Activated CD4-positive, alpha-beta T cell treated with anti-CD3 and anti-CD28 coated beads, Interleukin-10, Interleukin-2, amounts not matched to agents 100 ng/mL and 50 ng/mL, durations not matched to agents 16 hours and 8 hours (primary cell): ENCODE measurements at regions not wholly inside any gene's neighbourhood (a gene's known extent, or its start where the extent isn't known, plus 50 kb on each side); places are given as distances from the start of the nearest gene placed in this dataset.
"Not testable (repeated sequence)": the region's sequence is repeated elsewhere in the genome, so short reads cannot be mapped to it uniquely, and the experiment has no call there.

Experiments
- DNase-seq: peaks from one replicate; pipeline ENCODE4 v3.0.0-alpha.2; 2020

DNA sequence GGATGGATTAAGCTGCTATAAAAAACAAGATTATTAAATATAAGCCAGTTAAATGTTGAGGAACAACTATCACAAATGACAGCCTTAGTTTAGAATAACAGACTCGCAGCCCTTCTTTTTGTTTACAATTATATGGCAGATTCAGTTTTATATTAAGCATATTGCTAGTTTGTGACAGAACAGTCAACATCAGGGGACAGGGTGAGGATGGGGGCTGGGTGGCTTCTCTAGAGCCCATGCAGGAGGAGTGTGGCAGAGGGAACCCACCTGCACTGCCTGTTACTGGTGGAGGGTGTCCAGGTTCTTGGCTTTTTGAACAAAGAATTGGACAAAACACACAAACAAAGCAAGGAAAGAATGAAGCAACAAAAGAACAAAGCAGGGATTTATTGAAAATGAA lies 799.7 kb downstream of the PRIM2 start:
- not testable (repeated sequence) for DNase-seq

DNA sequence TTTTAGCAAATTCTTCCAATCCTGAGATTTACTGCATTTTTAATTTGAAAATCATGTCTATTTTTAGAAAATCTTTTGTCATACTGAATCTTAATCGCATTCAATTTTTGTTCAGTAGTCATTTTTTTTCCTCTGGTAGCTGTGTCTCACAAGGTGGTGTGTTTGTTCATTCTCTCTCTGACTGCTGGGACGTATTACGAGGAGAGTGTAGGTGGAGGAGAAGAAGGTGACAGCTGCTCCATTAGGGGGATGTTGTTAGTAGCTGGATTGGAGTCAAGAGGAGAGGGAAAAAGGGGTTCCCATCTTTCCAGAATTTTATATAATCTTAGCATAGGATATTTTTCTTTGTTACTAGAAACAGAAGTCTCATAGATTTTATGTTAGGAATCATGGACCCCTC lies 804.2 kb downstream of the PRIM2 start:
- not testable (repeated sequence) for DNase-seq

- not testable (repeated sequence) for DNase-seq
Observed at GRCh38 chr6:58123770-58124169, 806.3 kb downstream of the PRIM2 start.

GRCh38 chr6:58128549-58128948 lies 811.1 kb downstream of the PRIM2 start:
- not testable (repeated sequence) for DNase-seq

- not testable (repeated sequence) for DNase-seq
Observed at GRCh38 chr6:58129098-58129497, 811.7 kb downstream of the PRIM2 start.

DNA sequence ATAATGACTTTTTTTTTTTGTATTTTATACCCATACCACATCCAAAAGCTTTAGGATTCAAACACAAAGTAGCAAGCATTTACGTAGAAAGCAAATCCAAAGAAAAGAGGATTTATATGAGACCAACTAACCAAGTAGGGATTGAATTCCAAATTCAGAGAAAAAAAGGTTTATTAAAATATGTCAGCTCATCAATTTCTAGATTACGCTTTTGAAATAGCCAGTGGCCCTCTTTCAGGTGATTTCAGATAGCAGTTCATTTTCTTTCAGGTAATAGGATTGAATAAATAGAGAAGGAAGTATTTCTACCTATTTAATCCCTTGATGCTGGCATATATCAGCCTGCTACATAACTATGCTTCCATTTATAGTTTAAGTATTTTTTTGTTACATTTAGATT lies 822.3 kb downstream of the PRIM2 start:
- DNase-seq: not testable (repeated sequence)

- DNase-seq: not testable (repeated sequence)
Observed at GRCh38 chr6:58171025-58171424, 853.6 kb downstream of the PRIM2 start.

- not testable (repeated sequence) for DNase-seq
Observed at GRCh38 chr6:58181557-58182065, 864.2 kb downstream of the PRIM2 start.

DNA sequence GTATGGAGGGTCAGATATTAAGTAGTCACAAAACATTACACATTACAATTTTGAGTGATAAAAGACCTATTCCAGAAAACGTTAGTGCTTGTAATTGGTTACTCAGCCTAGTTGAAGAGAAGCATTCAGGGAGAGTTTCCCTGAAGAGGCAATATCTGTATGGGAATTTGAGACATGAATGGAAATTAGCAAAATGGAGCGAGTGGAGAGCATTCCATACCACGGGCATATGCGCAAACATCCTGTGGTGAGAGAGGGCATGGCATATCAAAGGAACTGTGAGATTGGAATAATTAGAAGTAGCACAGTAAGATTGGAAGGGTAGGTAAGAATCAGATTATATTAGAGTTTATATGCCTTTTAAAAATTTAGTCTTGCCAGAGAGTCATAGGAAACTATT lies 867.9 kb downstream of the PRIM2 start:
- DNase-seq: not testable (repeated sequence)

DNA sequence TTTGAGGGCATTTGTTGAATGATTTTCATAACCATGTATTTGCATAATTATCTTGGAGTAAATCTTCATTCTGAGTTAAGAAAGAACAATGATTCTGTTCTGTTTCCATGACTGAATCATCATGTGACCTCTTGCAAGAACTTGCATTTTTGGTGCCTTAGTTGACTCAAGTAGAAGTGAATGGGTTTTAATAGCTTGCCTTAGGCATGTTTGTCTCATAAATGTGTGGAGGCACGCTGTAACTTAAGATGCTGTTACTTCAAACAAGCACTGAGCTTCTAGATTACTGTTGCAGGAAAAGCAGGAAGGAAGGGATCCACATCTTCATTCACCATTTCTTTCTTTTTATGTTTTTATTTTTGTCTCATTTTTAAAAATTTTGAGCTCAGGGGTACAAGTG lies 875.8 kb downstream of the PRIM2 start:
- not testable (repeated sequence) for DNase-seq

GRCh38 chr6:58198301-58198700 lies 880.9 kb downstream of the PRIM2 start:
- no peak for DNase-seq

- DNase-seq: not testable (repeated sequence)
Observed at GRCh38 chr6:58237124-58237523, 919.7 kb downstream of the PRIM2 start.

GRCh38 chr6:58238421-58238820 lies 921.0 kb downstream of the PRIM2 start:
- not testable (repeated sequence) for DNase-seq

DNA sequence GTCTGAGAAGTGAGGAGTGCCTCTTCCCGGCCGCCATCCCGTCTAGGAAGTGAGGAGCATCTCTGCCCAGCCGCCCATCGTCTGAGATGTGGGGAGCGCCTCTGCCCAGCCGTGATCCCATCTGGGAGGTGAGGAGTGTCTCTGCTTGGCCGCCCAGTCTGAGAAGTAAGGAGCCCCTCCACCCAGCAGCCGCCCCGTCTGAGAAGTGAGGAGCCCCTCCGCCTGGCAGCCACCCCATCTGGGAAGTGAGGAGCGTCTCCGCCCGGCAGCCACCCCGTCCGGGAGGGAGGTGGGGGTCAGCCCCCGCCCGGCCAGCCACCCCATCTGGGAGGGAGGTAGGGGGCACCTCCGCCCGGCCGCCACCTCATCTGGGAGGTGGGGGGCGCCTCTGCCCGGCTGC lies 940.2 kb downstream of the PRIM2 start:
- DNase-seq: not testable (repeated sequence)

DNA sequence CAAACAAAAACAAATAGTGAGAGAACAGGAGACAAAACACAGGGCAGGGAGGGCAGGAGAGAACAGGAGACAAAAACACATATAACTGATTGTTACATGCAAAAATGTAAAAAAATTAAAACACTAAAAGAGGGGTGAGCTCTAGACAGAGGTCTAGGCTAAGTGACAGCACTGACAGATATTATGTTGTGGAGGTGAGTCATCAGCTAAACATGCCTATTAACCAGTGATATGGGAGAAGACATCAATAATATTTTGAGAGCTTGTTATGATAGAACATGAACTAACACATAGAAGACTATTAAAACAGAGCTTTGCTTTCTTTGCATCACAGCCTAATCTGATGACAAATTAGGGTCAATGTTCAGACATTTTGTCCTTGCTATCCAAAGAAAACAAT lies 972.7 kb downstream of the PRIM2 start:
- DNase-seq: no peak

DNA sequence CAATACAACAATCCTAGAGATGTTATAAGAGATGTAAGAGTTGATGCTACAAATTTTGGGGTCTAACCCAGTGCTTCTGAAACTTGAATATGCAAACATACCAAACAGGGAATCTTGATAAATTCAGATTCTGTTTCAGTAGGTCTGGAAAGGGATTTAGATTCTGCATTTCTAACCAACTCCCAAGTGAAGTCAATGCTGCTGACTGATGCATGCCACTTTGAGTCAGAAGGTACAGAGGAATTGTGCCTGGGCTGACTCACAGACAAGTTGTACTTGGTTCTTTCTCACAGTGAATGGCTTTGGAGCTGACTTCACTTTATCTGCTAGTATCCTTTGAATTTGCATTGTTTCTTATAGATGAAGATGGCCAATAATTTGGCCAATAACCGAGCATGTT lies 973.9 kb downstream of the PRIM2 start:
- DNase-seq: not testable (repeated sequence)

DNA sequence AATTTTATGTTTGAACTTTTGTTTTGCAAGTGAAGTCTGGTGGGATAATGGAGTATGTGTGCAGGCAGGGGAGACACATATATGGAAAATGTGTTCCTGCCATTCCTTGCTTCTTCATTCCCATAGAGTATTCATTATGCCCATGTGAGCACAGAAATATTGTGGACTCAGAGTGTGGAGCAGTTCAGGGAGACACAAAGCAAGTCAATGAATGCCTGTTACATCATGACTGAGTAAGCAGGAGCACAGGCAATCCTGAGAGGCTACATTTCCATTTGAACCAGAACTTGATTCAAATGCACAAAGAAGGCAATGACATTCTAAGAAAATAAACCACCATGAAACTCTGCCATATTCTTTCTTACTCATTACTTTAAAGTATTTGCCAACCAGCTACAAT lies 990.5 kb downstream of the PRIM2 start:
- DNase-seq: not testable (repeated sequence)

- not testable (repeated sequence) for DNase-seq
Observed at GRCh38 chr6:58332108-58332507, 1014.7 kb downstream of the PRIM2 start.

- DNase-seq: not testable (repeated sequence)
Observed at GRCh38 chr6:58342287-58342686, 1024.9 kb downstream of the PRIM2 start.

- not testable (repeated sequence) for DNase-seq
Observed at GRCh38 chr6:58347534-58347933, 1030.1 kb downstream of the PRIM2 start.

- not testable (repeated sequence) for DNase-seq
Observed at GRCh38 chr6:58351619-58352018, 1034.2 kb downstream of the PRIM2 start.

DNA sequence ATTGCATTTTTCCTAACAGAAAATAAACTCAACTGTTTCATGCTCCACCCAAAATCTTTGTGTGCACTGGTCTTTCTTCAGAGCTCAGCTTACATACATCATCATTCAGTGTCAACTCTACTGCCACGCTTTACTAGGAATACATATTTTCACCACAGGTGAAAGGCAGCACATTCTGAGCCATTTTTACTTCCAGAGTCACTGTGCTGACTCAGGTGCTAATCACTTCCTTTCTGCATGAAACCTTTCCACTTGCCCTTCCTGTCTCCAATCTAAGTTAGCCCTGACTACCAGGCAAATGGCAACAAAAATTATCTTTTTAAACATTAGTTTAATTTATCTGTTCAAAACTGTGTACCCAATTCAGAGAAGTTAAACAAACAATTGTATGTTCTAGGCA lies 1041.0 kb downstream of the PRIM2 start:
- DNase-seq: not testable (repeated sequence)

DNA sequence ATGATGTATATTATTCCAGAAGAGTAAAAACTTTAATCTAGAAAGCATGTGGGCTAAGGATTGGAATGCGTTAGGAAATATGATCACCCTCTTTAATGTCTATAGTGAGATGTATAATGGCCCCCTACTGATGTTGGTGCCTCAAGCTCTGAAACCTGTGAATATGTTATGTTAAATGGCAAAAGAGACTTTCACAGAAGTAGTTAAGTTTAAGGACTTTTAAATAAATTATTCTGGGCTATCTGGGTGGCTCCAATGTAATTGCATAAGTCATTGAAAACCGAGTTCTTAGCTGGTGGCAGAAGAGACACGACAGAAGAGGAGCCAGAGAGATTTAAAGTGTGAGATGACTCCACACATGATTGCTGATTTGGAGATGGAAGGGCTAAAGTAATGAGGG lies 1048.4 kb downstream of the PRIM2 start:
- DNase-seq: not testable (repeated sequence)

GRCh38 chr6:58406659-58407058 lies 1089.2 kb downstream of the PRIM2 start:
- not testable (repeated sequence) for DNase-seq

GRCh38 chr6:58419321-58419720 lies 1101.9 kb downstream of the PRIM2 start:
- no peak for DNase-seq
